ENCODE measurements at regions not wholly inside any gene's neighbourhood (a gene's known extent, or its start where the extent isn't known, plus 50 kb on each side); places are given as distances from the start of the nearest gene placed in this dataset.

- TF ChIP-seq EZH2 (IDR thresholded peaks at IDR 0.05; ENCODE audit: low read length, missing control alignments) = no peak
- TF ChIP-seq CTCF (conservative IDR thresholded peaks at IDR 0.05 in 1 of 2, IDR thresholded peaks at IDR 0.05 in 1 of 2; ENCODE audit: low read depth in 1 of 2, low read length in 2 of 2) = no peak
Observed at GRCh38 chr14:100476012-100476822, 111.0 kb downstream of the BEGAIN start.

All from fibroblast of lung (primary cell).